ENCODE measurements at regions not wholly inside any gene's neighbourhood (a gene's known extent, or its start where the extent isn't known, plus 50 kb on each side); places are given as distances from the start of the nearest gene placed in this dataset.

GRCh38 chr9:106069241-106069640 is 374.9 kb downstream of the TMEM38B start:
- TF ChIP-seq CTCF (IDR thresholded peaks at IDR 0.05; ENCODE audit: low read length), result no peak
- TF ChIP-seq EZH2 (optimal IDR thresholded peaks at IDR 0.05; ENCODE audit: low read depth, low read length), result no peak

Measured in MM.1S (cell line).